AG08396 (cell line): ENCODE measurements at regions not wholly inside any gene's neighbourhood (a gene's known extent, or its start where the extent isn't known, plus 50 kb on each side); places are given as distances from the start of the nearest gene placed in this dataset.
A peak's percentile ranks its signal among the peaks of the same experiment; 100 is the strongest.

ENCODE experiments used
- DNase-seq: peaks from one replicate; pipeline ENCODE4 v3.0.0; 2012; ENCODE audit warnings: low spot score, mixed read lengths

DNA sequence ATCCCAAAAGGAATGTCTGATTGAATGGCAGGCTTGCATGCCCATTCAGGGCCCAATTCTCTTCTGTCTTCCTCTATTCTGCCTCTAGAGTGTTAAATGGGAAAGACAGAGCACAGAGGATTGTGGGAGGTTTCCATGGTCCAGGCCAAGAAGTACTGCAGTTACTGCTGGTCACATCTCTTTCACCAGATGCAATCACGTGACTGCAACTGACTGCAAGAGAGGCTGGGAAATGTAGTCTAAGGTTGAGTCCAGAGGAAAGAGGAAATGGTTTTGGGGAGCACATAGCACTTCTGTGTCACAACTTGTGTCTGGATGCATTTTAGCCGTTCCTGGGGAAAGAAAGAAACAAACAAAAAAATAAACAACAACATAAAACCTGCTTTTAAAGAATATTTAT, 336.4 kb upstream of the BTBD3 start:
- DNase-seq: no peak

DNA sequence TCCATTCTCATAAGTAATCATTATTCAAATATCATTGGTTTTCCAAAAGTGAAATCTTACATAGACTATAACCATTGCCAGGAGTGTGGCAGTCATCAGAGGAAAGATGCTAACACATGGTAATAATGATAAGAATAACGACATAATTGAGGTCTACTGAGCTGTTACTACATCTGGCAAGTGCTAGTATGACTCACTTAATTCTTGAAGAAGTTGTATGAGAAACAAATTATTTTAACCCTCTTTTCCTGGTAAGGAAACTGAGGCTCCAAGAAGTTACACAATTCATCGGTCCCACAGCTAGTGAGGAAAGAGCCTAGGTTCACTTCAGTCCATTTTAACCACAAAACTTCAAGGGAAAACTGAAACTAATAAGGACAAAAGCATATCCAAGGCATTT, 335.6 kb upstream of the BTBD3 start:
- DNase-seq: no peak

DNA sequence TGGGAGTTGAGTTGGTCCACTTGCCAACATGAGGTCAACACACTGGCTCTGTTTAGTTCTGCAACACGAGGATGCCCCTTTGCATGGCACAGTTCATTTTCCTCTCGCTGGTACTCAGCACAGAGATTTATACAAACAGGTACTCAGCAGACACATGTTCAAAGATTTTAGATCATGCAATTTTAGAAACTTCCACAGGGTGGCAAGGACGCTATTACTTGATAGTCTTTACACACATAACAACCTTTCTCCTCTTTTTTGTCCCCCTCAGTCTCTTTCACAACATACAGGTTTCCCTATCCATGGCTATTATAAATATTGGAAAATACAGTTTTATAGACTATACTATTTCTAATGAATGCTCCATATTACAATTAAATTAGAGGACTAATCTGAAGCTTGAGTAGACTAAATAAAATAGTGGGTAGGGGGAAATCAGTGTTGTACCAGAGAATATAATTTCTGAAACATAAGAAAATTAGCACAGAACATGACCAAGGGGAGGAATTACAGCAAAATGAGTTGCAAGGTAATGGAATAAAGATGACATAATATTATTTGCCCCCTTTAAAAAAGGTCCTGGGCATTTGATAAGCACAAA, 331.8 kb upstream of the BTBD3 start:
- DNase-seq: no peak

DNA sequence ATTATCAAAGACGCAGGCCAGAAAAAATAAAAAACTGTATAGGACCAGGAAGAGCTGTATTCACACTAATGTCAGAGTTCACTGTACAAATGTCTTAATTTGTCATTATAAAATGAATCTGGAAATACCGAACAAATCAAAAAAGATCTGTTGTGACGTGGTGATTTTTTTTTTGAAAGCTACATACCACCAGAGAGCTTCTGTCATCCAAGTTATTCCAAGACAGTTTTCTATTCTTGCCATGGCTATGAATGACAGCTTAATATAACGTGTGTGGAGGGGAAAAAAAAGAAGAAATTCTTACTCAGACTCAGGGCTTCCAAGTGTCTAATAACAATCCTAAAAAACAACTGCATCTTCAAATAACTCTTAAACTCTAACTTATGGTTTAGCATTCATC, 328.8 kb upstream of the BTBD3 start:
- DNase-seq: no peak

DNA sequence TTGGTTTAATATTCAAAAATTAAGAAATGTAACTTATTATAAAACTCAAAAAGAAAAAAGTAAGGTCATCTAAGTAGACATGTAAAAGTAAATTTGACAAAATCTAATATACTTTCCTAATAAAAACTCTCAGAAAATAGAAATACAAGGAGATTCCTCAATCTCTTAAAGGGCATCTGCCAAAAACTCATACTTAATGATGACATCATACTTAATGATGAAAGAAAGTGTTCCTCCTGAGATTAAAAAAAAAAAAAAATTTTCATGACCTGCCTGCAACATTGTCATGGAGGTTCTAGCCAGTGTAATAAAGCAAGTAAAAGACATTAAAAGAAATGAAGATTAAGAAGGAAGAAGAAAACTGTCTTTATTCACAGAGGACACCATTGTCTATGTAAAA, 325.7 kb upstream of the BTBD3 start:
- DNase-seq: no peak

DNA sequence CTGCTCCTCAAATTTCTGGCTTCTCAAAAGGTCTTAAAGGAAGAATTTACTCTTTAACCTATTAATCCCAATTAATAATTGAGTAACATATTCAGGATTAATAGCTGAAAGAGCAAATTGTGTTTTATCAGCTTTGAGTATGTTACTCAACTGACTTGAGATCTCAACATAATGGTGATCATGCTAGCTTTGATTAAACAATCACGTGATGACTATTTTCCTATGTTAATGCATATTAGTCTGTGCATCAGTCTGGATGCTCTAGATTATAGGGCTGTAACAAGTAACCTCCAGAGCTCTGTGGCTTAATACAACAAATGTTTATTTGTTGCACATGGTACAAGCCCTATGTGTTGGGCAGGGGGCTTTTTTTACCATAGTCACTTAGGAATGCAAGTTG, 313.4 kb upstream of the BTBD3 start:
- no peak for DNase-seq

DNA sequence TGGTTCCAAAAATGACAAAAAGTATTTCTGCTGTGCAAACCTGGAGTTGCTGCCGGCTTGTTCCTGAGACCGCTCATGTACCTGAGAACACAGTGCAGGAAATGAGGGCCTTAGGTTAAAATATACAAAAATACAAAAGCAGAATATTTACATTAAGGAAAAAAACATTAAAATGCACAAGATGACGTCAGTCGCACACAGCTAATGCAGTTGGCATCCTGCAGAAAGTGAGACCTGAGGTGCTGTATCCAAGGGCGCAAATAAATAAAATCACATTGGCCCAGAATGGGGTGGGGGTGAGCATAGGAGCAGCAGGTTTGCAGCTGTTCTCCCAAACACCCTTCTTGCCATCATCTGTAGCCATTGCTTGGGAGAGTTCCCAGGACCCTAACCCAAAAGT, 310.6 kb upstream of the BTBD3 start:
- DNase-seq: no peak

DNA sequence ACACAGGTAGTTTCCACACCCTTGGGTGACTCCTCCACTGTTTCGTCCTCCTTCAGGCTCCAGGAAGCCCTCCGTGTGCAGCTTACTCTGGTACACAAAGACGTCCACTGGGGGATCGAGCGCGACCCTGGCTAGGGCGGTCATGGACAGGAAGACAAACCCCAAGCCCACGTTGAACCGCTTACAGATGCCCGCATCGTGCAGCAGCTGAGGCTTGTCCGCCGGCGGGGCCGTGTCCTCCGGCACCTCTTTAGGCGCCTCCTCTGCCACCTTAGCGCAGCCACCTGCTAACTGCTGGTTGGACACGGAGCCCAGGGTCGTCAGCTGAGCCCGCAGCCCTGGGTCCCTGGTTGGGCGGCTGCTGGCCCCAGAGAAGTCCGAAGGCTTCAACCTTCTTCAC, 309.0 kb upstream of the BTBD3 start:
- DNase-seq: no peak

DNA sequence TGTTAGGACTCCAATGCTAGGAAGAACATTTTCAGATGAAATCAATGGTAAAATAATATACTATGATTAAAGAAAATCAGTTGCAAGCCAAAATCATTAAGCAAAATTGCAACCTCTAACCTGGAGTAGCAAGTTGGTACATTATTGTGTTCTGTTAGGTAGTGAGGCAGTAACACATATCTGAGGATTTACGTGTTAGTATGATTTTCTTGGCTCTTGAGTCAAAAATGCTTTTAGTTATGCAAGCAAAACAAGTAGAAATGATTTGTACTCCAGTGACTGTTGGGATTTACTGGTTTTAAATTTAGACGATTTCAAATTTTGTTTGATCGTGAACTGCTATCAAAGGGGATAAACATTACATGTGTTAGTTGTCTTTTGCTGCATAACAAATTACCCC, 293.0 kb upstream of the BTBD3 start:
- DNase-seq: no peak

DNA sequence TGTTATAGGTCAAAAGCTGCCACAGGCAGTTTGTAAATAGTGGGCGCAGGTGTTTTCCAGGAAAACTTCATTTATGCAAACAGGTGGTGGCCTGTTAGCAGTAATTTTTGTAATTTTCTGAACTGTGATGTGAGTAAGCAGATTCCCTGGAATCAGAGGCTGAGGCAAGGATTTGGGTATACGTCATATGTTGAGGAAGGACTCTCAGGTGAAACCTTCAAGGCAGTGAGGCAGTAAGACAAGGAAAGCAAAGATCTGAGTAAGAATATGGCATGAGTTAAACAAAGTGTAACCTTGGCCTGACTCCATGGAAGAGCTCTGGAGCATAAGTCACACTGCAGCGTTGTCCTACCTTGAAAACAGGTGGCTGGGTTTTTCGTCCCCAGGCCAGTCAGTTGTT, 291.1 kb upstream of the BTBD3 start:
- no peak for DNase-seq

DNA sequence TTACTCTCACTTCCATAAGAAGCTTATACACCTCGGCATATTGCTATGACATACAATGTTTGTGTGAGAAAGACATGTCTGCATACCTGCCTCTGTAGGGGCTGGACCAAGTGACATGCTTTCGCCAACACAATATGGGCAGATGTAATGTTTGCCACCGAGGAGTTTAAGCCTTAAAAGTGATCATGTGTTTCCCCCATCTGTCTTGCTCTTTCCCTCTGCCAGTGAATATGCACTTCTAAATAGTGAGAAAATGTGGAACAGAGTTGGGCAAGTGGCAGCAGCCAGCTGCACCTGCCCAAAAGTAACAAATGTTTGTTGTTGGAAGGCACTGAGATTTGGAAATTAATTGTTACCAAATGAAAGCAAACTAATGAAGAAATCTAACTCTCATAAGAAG, 274.8 kb upstream of the BTBD3 start:
- no peak for DNase-seq

DNA sequence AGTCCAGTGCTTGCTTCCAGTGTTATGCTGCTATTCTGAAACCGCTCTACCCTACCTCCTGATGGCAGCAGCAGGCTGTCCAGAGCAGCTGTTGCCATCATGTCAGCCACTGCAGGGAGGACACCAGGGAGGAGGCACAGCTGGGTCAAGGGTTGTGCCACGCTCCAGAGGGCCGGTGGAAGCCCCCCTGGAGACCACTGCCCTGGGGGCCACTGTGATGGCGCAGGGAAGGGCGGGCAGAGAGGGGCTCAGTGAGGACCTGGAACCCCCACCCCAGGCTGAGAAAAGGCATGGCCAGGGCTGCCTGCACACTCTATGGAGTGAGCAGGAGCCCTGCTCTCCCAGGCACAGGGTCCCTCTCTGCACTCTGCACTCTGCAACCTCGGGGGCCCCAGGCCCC, 271.3 kb upstream of the BTBD3 start:
- no peak for DNase-seq

DNA sequence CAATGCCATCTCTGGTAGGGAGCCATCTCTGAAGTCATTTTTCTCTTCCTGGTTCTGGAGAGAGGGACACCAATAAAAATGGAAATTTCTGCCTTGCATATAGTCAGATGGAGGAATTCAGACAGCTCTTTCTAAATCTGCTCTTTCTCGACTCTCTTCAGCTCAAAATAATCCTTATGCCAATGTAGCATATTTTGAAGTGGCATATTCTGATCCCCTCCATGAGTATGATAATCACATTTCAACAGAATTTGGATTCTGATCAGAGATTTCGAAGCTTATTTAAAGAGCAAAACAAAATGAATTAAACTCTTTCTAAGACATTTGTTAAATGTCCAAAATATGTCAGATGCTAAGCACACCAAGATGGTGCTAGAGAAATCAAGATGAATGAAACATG, 267.1 kb upstream of the BTBD3 start:
- no peak for DNase-seq

DNA sequence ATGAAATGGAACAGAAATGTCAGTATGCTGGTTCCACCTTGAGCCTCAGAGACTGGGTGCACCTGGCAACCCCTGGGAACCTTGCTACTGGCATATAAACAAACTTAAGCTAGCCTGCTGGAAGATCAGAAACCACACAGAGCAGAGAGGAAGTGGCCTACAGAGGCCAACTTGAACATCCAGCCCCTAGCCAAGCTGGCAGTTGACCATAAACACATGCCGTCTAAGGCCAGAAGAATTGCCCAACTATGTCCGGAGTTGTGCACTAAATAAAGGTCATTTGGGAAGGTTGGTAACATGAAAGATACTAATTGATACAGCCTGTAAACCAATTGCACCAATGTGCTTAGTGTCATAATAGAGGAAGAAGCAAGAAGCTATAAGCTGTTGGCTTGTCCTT, 266.6 kb upstream of the BTBD3 start:
- DNase-seq: no peak

DNA sequence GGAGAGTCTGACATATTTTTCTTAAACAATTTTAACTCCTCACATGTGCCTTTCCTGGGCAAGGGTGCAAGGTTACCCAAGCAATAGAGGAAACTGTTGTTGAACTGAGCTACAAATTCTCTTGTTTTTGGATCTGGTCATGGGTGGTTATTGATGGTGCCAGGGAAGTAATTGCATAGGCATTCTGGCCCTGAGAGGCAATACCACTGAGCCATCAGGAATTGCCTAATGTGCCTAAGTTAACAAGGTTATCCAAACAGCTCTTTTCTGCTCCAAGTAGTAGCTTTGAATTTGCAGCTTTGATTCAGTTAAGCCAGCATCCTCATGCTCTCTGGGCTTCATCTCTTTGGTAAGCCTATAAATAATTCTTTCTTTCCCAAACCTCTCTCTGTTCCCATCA, 266.0 kb upstream of the BTBD3 start:
- no peak for DNase-seq

DNA sequence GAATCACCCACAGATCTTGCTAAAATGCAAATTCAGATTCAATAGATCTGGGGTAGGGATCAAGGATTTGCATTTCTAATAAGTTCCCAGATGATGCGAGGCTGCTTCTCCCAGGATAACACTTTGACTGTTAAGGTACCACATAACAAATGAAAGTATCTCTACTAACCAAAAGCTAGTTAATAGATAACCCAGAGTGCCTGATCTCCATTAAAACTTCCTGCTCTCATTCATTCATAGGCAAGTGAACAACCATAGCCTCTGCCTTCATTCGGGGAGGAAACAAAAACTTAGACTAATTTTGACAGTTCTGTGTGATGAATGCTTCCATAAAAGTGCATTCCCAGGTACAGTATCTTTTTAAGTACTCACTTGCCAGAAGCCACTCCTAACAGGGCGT, 265.6 kb upstream of the BTBD3 start:
- no peak for DNase-seq

DNA sequence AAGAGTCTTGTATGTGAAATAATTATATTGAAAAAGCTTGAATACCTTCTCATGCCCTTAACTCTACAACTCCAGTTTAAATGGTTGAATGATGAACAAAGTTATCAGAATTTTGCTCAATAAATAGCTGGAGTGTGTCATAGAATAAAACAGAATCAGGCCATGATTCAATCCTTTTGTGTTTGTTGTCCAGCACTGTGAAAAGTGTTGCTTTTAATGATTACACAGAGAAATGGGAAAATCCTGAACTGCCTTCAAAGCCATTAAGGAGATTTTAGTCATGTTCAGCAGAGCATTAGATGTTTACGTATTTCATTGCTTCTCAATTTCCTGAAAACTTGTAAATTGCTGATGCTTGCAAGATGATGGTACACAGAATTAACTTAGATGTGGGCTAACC, 262.9 kb upstream of the BTBD3 start:
- no peak for DNase-seq

DNA sequence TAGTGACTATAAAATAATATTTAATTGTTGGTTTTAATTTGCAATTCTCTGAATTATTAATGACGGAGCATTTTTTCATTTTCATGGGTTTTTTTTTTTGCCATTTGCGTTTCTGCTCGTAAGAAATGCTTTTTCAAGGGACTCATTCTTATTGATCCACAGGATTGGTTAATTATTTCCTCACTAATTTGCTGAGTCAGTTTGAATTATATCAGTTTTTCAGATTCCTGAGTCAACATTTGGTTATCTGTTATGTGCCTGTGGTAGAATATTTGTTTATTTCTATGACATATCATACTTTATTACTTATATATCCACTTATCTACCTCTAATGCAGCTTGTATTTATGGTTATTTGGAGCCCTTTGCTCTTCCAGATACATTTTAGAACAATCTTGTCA, 257.0 kb upstream of the BTBD3 start:
- no peak for DNase-seq

DNA sequence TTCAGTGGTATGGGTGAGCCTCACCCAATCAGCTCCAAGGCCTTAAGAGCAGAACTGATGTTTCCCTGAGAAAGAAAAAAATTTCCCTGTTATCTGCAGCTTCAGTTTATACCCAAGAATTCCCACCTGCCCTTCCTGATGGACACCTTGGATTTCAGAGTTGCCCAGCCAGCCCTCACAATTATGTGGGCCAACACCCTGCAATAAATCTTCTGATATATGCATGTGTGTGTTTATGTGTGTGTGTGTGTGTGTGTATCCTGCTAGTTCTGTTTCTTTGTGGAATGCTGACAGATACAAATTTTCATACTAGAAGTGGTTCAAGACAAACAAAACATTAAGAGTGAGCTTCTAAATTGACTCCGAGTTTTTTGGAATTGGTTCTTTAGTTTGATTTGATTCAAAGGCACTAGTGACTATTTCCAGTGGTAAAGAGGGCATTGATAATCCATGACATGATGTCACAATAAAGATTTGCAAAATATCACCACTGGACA, 246.6 kb upstream of the BTBD3 start:
- DNase-seq: no peak

DNA sequence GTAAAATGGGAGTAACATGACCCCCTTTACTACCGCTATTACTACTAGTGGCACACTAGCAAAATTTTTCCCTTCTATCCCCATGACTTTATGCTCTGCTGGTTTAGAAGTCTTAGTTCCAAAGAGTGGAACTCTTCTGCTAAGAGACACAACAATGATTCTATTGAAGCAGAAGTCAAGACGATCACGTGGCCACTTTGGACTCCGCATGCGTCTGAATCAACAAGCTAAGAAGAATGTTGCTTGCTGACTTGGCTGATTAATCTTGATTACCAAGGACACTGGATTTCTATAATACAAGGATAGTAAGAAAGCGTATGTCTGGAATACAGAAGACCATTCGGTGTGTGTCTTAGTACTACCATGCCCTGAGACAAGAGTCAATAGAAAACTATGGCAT, 244.7 kb upstream of the BTBD3 start:
- no peak for DNase-seq

DNA sequence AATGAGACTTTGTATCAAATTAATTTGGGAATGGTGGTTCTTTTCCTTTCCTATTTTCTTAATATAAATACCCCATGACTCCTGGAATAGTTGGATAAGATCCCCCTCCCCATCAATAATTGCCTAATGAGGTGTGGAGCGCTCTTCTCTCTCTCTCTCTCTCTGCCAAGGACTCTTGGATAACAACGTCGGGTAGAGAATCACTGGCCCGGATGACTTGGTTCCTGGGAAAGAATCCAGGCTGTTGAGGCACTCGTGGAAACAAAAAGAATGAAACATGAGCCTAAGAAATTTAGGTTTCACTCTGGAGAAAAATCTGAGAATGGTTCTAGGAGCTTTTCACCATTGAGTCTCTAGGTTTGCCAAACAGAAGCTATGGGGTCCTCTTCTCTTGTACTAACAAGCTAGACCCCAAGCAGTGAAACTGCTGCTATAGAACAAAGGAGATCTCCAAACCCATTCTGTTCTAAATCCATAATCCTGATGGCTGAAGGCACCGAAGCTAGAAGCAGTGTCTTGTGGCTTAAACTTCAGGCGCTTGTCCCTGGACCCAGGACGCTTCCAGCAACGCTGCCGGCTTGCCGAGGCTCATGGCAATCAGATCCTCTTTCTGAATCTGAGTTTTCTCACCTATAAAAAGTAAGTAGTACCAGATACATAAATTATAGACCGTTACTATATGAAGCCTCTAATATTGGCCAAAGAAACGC, 241.6 kb upstream of the BTBD3 start:
- DNase-seq: peak; percentile 16

DNA sequence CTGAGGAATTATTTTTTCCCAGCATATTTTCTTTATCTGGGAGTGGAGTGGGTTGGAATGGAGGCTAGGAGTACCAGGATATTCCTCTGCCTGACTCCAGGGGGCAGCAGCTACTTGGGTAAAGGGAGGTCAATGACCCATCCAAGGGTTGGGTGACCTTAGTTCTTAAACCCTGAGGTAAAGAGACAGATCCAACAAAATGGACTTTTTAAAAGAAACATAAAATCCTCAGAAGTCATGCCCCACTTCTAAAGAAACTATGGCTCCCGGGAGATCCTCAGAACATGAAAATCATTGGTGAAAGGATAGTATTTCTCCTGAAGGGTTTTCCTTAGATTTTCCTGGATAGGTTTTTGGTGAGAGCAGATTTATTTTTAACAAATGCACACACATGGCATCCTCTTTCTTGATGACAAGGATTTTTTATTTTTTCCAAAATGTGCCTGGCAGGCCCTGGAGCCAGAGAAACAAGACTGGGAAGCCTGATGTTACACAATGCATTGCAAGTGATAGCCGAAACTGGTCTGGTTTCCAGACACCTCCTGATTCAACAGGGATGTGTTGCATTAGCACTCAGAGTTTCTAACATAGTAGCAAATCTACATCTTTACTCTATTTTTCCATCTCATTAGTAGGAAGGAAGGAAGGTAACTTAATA, 240.9 kb upstream of the BTBD3 start:
- peak; percentile 64 for DNase-seq

DNA sequence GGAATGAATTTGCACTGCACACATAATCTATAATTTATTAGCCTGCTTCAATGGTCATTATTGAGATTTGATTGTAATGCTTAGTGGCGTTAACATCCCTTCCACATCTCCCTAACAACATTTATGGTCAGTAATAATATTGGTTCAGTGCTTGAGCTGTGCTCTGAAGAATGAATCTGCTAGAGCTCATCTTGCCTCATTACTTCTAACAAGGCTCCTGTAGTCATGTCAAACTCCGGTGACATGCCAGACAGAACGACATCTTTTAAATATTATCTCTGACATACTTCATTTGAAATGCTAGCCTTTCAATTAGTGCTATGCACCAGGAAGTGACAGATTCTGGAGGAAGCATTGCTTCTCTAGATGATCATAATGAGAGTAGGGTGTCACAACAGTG, 240.3 kb upstream of the BTBD3 start:
- DNase-seq: no peak

DNA sequence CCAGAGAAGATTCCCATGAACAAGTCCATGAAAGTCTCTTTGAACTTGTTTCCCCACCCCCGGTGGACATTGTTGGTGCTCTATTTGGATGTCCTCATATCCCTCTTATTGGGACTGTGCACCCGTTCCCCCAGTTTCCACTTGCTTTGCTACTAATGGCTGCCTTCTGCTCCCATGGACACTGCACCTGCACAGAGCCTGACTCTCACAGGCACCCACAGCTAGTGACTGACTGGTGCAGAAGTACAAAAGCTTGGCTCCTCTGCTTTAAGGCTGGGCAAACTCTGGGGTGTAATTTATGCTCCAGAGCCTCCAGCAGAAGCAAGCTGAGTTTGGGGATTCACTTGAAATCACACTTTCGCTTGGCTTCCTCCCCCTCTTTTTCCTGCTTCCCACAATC, 239.9 kb upstream of the BTBD3 start:
- no peak for DNase-seq
